Thoracic aorta (tissue), 2 donors: ENCODE measurements at regions not wholly inside any gene's neighbourhood (a gene's known extent, or its start where the extent isn't known, plus 50 kb on each side); places are given as distances from the start of the nearest gene placed in this dataset.

Experiments
- ATAC-seq: fragments of 150-250 bp; one replicate; pipeline ENCODE4 v1.8.0; 2017; ENCODE audit warnings: low read depth; ENCODE audit not compliant: insufficient number of reproducible peaks, low FRiP score
- DNase-seq: peaks from one replicate; pipeline ENCODE4 v3.0.0-alpha.2; 2020; ENCODE audit warnings: low spot score
- H3K27ac ChIP-seq, 2 donors: fragments of 200-600 bp; sonication (generic); 1 replicate in 1 of 2; 2 replicates in 1 of 2; pipeline ENCODE4 v1.5.1; 2016; ENCODE audit warnings: mild to moderate bottlenecking in 2 of 2, moderate library complexity in 2 of 2
- H3K27me3 ChIP-seq: fragments of 200-600 bp; sonication (generic); replicated peaks from 2 replicates; pipeline ENCODE4 v1.6.0; 2016; ENCODE audit warnings: mild to moderate bottlenecking; ENCODE audit not compliant: insufficient read depth
- H3K36me3 ChIP-seq: fragments of 200-600 bp; sonication (generic); one replicate; pipeline ENCODE4 v1.5.1; 2016
- H3K4me1 ChIP-seq, 2 donors: fragments of 200-600 bp; sonication (generic); 1 replicate in 1 of 2; 2 replicates in 1 of 2; pipeline versions ENCODE4 v1.5.1 to v1.6.0; 2016; ENCODE audit warnings: low read depth in 2 of 2, mild to moderate bottlenecking in 1 of 2; ENCODE audit not compliant: control insufficient read depth in 1 of 2
- H3K4me3 ChIP-seq: fragments of 200-600 bp; sonication (generic); 2 replicates; pipeline ENCODE4 v1.5.1; 2016; ENCODE audit warnings: mild to moderate bottlenecking
- H3K9me3 ChIP-seq: fragments of 200-600 bp; sonication (generic); 2 replicates; pipeline ENCODE4 v1.5.1; 2016
- CTCF ChIP-seq: fragments of 200-600 bp; sonication (generic); IDR thresholded peaks from one replicate; pipeline ENCODE4 v1.5.1; 2019; ENCODE audit warnings: antibody characterized with exemption

GRCh38 chr20:52824494-52825216, 147.5 kb upstream of the TSHZ2 start:
- H3K9me3 ChIP-seq = no peaks in the 10 kb centered on the region
- no peaks in the 10 kb centered on the region for H3K36me3 ChIP-seq
- ATAC-seq (no peak), DNase-seq (no peak)
- H3K4me3 ChIP-seq = no peak overlapping the region
- no peaks in the 10 kb centered on the region for H3K4me1 ChIP-seq
- TF ChIP-seq CTCF = no peak
- H3K27ac ChIP-seq = no peak overlapping the region
- H3K27me3 ChIP-seq = no peaks in the 10 kb centered on the region

DNA sequence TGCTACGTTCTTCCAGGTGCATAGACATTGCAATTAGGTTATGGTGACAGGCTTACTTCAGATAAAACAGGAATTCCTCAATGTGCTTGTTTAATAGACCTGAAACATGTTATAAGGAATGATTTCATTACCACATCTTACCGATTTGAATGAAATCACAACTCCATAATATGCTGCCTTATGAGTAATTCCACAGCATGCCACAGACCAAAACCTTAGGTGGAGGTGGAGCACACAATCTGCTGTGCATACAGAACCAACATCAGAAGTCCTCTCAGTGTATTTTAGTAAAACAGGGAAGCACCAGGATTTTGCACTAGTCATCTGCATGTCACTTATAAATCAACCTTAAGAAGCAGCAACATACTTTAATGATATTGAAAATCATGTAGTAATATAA, 148.9 kb upstream of the TSHZ2 start:
- Histone ChIP-seq H3K9me3 (no peaks in the 10 kb centered on the region), H3K27me3 (no peaks in the 10 kb centered on the region), H3K4me3 (no peak overlapping the region), H3K36me3 (no peaks in the 10 kb centered on the region), H3K27ac (no peak overlapping the region), H3K4me1 (no peaks in the 10 kb centered on the region)
- no peak for TF ChIP-seq CTCF
- no peak for DNase-seq
- ATAC-seq = no peak

DNA sequence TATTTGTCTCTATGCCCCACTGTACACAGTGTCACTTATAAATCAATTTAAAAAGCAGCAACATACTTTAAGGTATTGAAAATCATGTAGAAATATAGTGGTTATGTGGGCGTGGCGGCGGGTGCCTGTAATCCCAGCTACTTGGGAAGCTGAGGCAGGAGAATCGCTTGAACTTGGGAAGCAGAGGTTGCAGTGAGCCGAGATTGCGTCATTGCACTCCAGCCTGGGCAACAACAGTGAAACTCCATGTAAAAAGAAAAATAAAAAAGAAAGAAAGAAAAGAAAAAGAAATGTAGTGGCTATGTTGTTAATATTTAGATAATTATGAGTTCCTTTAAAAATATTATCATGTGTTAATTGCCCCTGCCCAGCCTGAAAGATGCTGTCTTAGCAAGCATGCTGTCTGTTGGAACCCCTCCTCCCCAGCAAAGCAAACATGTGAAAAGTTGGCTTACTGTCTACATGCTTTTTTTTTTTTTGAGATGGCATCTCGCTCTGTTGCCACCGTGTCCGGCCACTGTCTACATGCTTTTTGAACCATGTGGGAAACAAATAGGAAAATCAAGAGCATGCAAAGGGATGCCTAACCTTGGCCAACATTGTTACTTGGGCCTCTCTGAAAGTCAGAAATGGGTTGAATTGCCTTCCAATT, 151.4 kb upstream of the TSHZ2 start:
- H3K27me3 ChIP-seq = no peaks in the 10 kb centered on the region
- no peaks in the 10 kb centered on the region for H3K9me3 ChIP-seq
- no peak for ATAC-seq
- no peak overlapping the region for H3K4me3 ChIP-seq
- H3K36me3 ChIP-seq = no peaks in the 10 kb centered on the region
- H3K4me1 ChIP-seq = no peaks in the 10 kb centered on the region
- no peak for DNase-seq
- H3K27ac ChIP-seq = no peak overlapping the region
- no peak for TF ChIP-seq CTCF

- no peak for DNase-seq
- no peak for TF ChIP-seq CTCF
- no peak for ATAC-seq
- Histone ChIP-seq H3K36me3 (no peaks in the 10 kb centered on the region), H3K27ac (no peak overlapping the region), H3K4me3 (no peak overlapping the region), H3K9me3 (no peaks in the 10 kb centered on the region), H3K4me1 (no peaks in the 10 kb centered on the region), H3K27me3 (no peaks in the 10 kb centered on the region)
Observed at GRCh38 chr20:52818491-52818890, 153.7 kb upstream of the TSHZ2 start.

DNA sequence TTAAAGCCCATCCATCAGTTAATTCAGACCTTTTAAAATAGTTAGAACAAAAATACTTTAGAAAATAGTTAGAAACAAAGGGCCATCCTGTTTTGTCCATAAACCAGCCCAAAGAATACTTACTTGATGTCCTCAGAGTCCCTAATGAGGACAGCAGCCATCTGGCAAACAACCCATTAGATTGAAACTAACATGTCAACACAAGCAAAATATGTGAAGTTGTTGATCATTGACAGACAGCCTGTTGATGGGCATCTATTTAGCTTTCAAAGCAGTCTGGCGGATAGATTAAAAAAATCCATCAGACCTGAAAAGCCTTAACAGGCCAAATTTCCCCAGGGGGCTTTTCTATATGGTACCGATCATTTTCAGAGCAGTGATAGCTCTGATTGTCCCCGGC, 154.2 kb upstream of the TSHZ2 start:
- H3K4me1 ChIP-seq = no peaks in the 10 kb centered on the region
- H3K36me3 ChIP-seq = no peaks in the 10 kb centered on the region
- H3K27ac ChIP-seq = no peak overlapping the region
- H3K27me3 ChIP-seq = no peaks in the 10 kb centered on the region
- no peak overlapping the region for H3K4me3 ChIP-seq
- ATAC-seq (no peak), DNase-seq (no peak)
- H3K9me3 ChIP-seq = no peaks in the 10 kb centered on the region
- TF ChIP-seq CTCF = no peak
